ENCODE measurements at regions not wholly inside any gene's neighbourhood (a gene's known extent, or its start where the extent isn't known, plus 50 kb on each side); places are given as distances from the start of the nearest gene placed in this dataset.

DNA sequence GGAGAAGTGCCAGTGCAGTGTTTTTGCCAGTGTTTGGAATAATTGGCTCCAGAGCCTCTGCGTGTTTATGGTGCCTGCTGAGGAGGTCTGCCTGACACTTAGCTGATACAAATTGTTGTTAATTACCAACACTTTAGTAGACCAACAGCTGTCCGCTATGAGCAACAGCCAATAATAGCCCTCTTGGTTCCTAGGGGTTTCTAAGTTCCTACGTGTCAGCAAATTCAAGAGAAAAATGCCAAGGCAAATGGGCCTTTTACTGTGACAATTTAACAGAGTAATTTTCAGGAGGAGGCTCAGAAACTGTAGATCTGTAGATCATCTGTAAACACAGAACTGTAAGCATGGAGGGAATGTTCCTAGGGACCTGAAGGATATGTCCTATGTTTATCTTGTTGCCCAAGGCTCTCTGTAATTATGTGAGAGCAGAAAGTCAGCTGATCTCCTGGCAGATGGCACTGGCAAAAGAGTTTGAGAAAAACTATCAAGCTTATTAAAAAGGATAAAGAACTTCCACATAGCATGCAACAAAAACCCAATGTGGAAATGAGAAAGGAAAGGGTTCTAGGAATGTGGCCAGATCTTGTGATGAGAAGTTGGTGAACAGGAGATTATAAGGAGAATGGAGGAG lies 157.7 kb downstream of the GJA1 start:
- TF ChIP-seq, protein P1, sequence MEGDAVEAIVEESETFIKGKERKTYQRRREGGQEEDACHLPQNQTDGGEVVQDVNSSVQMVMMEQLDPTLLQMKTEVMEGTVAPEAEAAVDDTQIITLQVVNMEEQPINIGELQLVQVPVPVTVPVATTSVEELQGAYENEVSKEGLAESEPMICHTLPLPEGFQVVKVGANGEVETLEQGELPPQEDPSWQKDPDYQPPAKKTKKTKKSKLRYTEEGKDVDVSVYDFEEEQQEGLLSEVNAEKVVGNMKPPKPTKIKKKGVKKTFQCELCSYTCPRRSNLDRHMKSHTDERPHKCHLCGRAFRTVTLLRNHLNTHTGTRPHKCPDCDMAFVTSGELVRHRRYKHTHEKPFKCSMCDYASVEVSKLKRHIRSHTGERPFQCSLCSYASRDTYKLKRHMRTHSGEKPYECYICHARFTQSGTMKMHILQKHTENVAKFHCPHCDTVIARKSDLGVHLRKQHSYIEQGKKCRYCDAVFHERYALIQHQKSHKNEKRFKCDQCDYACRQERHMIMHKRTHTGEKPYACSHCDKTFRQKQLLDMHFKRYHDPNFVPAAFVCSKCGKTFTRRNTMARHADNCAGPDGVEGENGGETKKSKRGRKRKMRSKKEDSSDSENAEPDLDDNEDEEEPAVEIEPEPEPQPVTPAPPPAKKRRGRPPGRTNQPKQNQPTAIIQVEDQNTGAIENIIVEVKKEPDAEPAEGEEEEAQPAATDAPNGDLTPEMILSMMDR (conservative IDR thresholded peaks at IDR 0.05 in 1 of 2, IDR thresholded peaks at IDR 0.05 in 1 of 2; ENCODE audit: extremely low read depth in 1 of 2, insufficient read depth in 1 of 2, low read depth in 1 of 2, low read length in 2 of 2), result no peak
- no peak for TF ChIP-seq EZH2 (IDR thresholded peaks at IDR 0.05; ENCODE audit: borderline replicate concordance, low read length)
